Smooth muscle cell (in vitro differentiated cells): ENCODE measurements at regions not wholly inside any gene's neighbourhood (a gene's known extent, or its start where the extent isn't known, plus 50 kb on each side); places are given as distances from the start of the nearest gene placed in this dataset.

Experiments
- DNase-seq: peaks from one replicate; lab custom pipeline; 2025; ENCODE audit not compliant: unreplicated experiment; lab: John Stamatoyannopoulos, UW
- H2AFZ ChIP-seq: fragments of 200-600 bp; sonication (generic); 2 replicates; pipeline ENCODE4 v1.6.0; 2016; ENCODE audit warnings: antibody characterized with exemption, low read depth, mild to moderate bottlenecking
- H3F3A ChIP-seq: fragments of 200-600 bp; sonication (generic); 2 replicates; pipeline ENCODE4 v1.6.0; 2017; ENCODE audit warnings: antibody characterized with exemption, low read depth
- H3K27ac ChIP-seq: fragments of 200-600 bp; sonication (generic); 2 replicates; pipeline ENCODE4 v1.5.1; 2016; ENCODE audit warnings: low read depth, mild to moderate bottlenecking
- H3K27me3 ChIP-seq: fragments of 200-600 bp; sonication (generic); 2 replicates; pipeline ENCODE4 v1.6.1; 2016; ENCODE audit warnings: low read depth, mild to moderate bottlenecking
- H3K36me3 ChIP-seq: fragments of 200-600 bp; sonication (generic); 2 replicates; pipeline ENCODE4 v1.5.1; 2016; ENCODE audit warnings: low read depth
- H3K4me1 ChIP-seq: fragments of 200-600 bp; sonication (generic); 2 replicates; pipeline ENCODE4 v1.5.1; 2016; ENCODE audit warnings: low read depth
- H3K4me2 ChIP-seq: fragments of 200-600 bp; sonication (generic); 2 replicates; pipeline ENCODE4 v1.6.0; 2016; ENCODE audit warnings: mild to moderate bottlenecking
- H3K4me3 ChIP-seq: fragments of 200-600 bp; sonication (generic); 2 replicates; pipeline ENCODE4 v1.5.1; 2016; ENCODE audit warnings: mild to moderate bottlenecking
- H3K79me2 ChIP-seq: fragments of 200-600 bp; sonication (generic); 2 replicates; pipeline ENCODE4 v1.6.0; 2016; ENCODE audit warnings: low read depth, mild to moderate bottlenecking
- H3K9ac ChIP-seq: fragments of 200-600 bp; sonication (generic); 2 replicates; pipeline ENCODE4 v1.6.0; 2016; ENCODE audit warnings: low read depth
- H3K9me3 ChIP-seq: fragments of 200-600 bp; sonication (generic); replicated peaks from 2 replicates; pipeline ENCODE4 v1.5.1; 2016; ENCODE audit warnings: low read depth
- H4K20me1 ChIP-seq: fragments of 200-600 bp; sonication (generic); 2 replicates; pipeline ENCODE4 v1.6.0; 2016; ENCODE audit warnings: low read depth
- CTCF ChIP-seq: fragments of 200-600 bp; sonication (generic); IDR thresholded peaks from 2 replicates; pipeline ENCODE4 v1.5.1; 2017; ENCODE audit warnings: borderline replicate concordance, mild to moderate bottlenecking, antibody characterized with exemption; ENCODE audit not compliant: insufficient read depth, poor library complexity, severe bottlenecking
- WGBS: methylation state at CpG from one replicate; pipeline ENCODE4 v1.1.7; 2016; ENCODE audit warnings: low lambda C conversion rate; 5-methylcytosine and 5-hydroxymethylcytosine counted together

DNA sequence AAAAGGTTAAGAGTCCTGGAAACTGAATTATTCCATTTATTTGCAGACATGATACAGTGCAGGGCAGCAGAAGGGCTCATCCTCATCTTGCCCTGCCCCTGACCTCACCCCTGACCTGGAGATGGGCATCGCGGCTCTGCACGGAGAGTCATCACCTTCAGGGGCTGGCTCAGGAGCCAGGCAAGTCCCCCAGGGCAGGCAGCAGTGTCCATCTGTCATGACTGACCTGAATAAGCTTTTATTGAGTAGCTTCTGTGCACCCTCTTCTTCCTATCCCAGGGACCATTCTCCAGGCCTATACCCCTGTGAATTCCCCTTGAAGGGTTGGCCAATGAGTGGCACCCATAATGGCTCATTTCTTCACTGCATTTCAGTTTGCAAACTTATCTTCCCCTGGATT lies 484.2 kb downstream of the ZNF536 start:
- Histone ChIP-seq H3K9me3 (no peaks in the 10 kb centered on the region), H3K27me3 (no peaks in the 10 kb centered on the region), H3K36me3 (no peaks in the 10 kb centered on the region), H4K20me1 (no peaks in the 10 kb centered on the region), H3K4me3 (no peak overlapping the region), H2AFZ (no peak overlapping the region), H3K4me2 (no peak overlapping the region), H3F3A (no peaks in the 10 kb centered on the region), H3K9ac (no peak overlapping the region), H3K4me1 (no peaks in the 10 kb centered on the region), H3K79me2 (no peaks in the 10 kb centered on the region), H3K27ac (no peak overlapping the region)
- no peak for DNase-seq
- TF ChIP-seq CTCF, result no peak
- WGBS, result 95% methylated on average over 3 of the region's 3 CpGs

GRCh38 chr19:30855442-30855841 lies 483.3 kb downstream of the ZNF536 start:
- no peak for DNase-seq
- no peak overlapping the region for H2AFZ ChIP-seq
- no peak overlapping the region for H3K4me3 ChIP-seq
- no peaks in the 10 kb centered on the region for H3K79me2 ChIP-seq
- no peaks in the 10 kb centered on the region for H3K9me3 ChIP-seq
- no peak for TF ChIP-seq CTCF
- H3K9ac ChIP-seq, result no peak overlapping the region
- no peaks in the 10 kb centered on the region for H3F3A ChIP-seq
- H3K36me3 ChIP-seq, result no peaks in the 10 kb centered on the region
- no peaks in the 10 kb centered on the region for H4K20me1 ChIP-seq
- no peaks in the 10 kb centered on the region for H3K4me1 ChIP-seq
- no peaks in the 10 kb centered on the region for H3K27me3 ChIP-seq
- no peak overlapping the region for H3K4me2 ChIP-seq
- WGBS, result 91% methylated on average over 6 of the region's 6 CpGs
- H3K27ac ChIP-seq, result no peak overlapping the region

DNA sequence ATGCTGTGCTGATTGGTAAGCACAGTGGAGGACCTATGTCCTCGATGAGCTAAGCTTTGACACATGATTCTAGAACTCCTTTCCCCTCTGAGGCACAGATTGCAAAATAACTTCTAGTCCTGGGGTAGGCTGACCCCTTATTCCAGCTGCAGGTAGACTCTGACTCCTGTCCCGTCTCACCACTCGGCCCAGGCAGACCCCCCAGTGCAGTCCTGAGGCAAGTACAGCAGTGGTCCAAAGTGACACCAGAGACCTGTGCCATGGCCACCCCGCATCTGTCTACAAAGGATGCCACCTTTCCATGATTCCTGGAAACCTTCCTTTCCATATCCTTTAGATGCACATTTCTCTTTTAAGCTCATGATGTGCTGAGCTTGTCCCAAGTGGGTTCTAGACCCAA lies 482.5 kb downstream of the ZNF536 start:
- no peak overlapping the region for H3K4me2 ChIP-seq
- no peak overlapping the region for H3K27ac ChIP-seq
- 94% methylated on average over 4 of the region's 4 CpGs for WGBS
- no peaks in the 10 kb centered on the region for H3K27me3 ChIP-seq
- DNase-seq, result no peak
- no peak overlapping the region for H3K4me3 ChIP-seq
- no peak overlapping the region for H3K9ac ChIP-seq
- H3K9me3 ChIP-seq, result no peaks in the 10 kb centered on the region
- no peaks in the 10 kb centered on the region for H3K4me1 ChIP-seq
- TF ChIP-seq CTCF, result no peak
- no peaks in the 10 kb centered on the region for H3K36me3 ChIP-seq
- no peaks in the 10 kb centered on the region for H3K79me2 ChIP-seq
- H3F3A ChIP-seq, result no peaks in the 10 kb centered on the region
- H2AFZ ChIP-seq, result no peak overlapping the region
- no peaks in the 10 kb centered on the region for H4K20me1 ChIP-seq

GRCh38 chr19:30854207-30854606 lies 482.0 kb downstream of the ZNF536 start:
- 84% methylated on average over 1 of the region's 1 CpG for WGBS

More at GRCh38 chr19:30854207-30854606, 482.0 kb downstream of the ZNF536 start:
- Histone ChIP-seq H3K27ac (no peak overlapping the region), H3K4me1 (no peaks in the 10 kb centered on the region), H4K20me1 (no peaks in the 10 kb centered on the region), H3K4me3 (no peak overlapping the region), H3K9me3 (no peaks in the 10 kb centered on the region), H3K27me3 (no peaks in the 10 kb centered on the region), H3K79me2 (no peaks in the 10 kb centered on the region), H3F3A (no peaks in the 10 kb centered on the region), H3K9ac (no peak overlapping the region), H2AFZ (no peak overlapping the region), H3K4me2 (no peak overlapping the region), H3K36me3 (no peaks in the 10 kb centered on the region)
- no peak for TF ChIP-seq CTCF
- no peak for DNase-seq
